T-helper 2 cell treated with Interferon-gamma antibody and Interleukin-4, amounts not matched to agents 5 μg/mL and 100 μg/mL, for 36 hours (primary cell): ENCODE measurements at regions not wholly inside any gene's neighbourhood (a gene's known extent, or its start where the extent isn't known, plus 50 kb on each side); places are given as distances from the start of the nearest gene placed in this dataset.
"Not testable (repeated sequence)": the region's sequence is repeated elsewhere in the genome, so short reads cannot be mapped to it uniquely, and the experiment has no call there.

Experiments
- DNase-seq: peaks from one replicate; pipeline ENCODE4 v3.0.0; 2021; ENCODE audit warnings: low spot score
- H3K27ac Mint-ChIP-seq: one replicate; pipeline ENCODE4 v1.8.0; 2021; ENCODE audit warnings: mild to moderate bottlenecking, mixed read lengths
- H3K27me3 Mint-ChIP-seq: one replicate; pipeline ENCODE4 v1.8.0; 2021; ENCODE audit warnings: low read depth, mixed read lengths
- H3K36me3 Mint-ChIP-seq: one replicate; pipeline ENCODE4 v1.8.0; 2021; ENCODE audit warnings: low read depth, mixed read lengths
- H3K4me1 Mint-ChIP-seq: one replicate; pipeline ENCODE4 v1.8.0; 2021; ENCODE audit warnings: low read depth, mixed read lengths
- H3K4me3 Mint-ChIP-seq: one replicate; pipeline ENCODE4 v1.8.0; 2022; ENCODE audit warnings: mild to moderate bottlenecking, moderate library complexity, mixed read lengths
- H3K9me3 Mint-ChIP-seq: one replicate; pipeline ENCODE4 v1.8.0; 2021; ENCODE audit warnings: mixed read lengths

GRCh38 chr7:113283861-113284260, 165.5 kb upstream of the SMIM30 start:
- Mint-ChIP-seq H3K27me3 (peaks cover 3% of the 10 kb centered on the region), H3K27ac (no peak overlapping the region), H3K4me1 (peaks cover 1% of the 10 kb centered on the region), H3K4me3 (no peak overlapping the region), H3K9me3 (no peaks in the 10 kb centered on the region), H3K36me3 (no peaks in the 10 kb centered on the region)
- DNase-seq = no peak

- peaks cover 3% of the 10 kb centered on the region for H3K27me3 Mint-ChIP-seq
- H3K9me3 Mint-ChIP-seq = no peaks in the 10 kb centered on the region
- H3K27ac Mint-ChIP-seq = no peak overlapping the region
- no peaks in the 10 kb centered on the region for H3K36me3 Mint-ChIP-seq
- peaks cover 1% of the 10 kb centered on the region for H3K4me1 Mint-ChIP-seq
- DNase-seq = no peak
- no peak overlapping the region for H3K4me3 Mint-ChIP-seq
These were observed 164.5 kb upstream of the SMIM30 start for GRCh38 chr7:113282875-113283274.

- no peak for DNase-seq
- no peak overlapping the region for H3K4me3 Mint-ChIP-seq
- no peak overlapping the region for H3K27ac Mint-ChIP-seq
- peaks cover 1% of the 10 kb centered on the region for H3K4me1 Mint-ChIP-seq
- H3K9me3 Mint-ChIP-seq = no peaks in the 10 kb centered on the region
- no peaks in the 10 kb centered on the region for H3K36me3 Mint-ChIP-seq
- H3K27me3 Mint-ChIP-seq = peaks cover 3% of the 10 kb centered on the region
These were observed 162.9 kb upstream of the SMIM30 start for GRCh38 chr7:113281223-113281622.

- no peak for DNase-seq
- H3K9me3 Mint-ChIP-seq = peaks cover 7% of the 10 kb centered on the region
- no peaks in the 10 kb centered on the region for H3K27me3 Mint-ChIP-seq
These were observed 160.9 kb upstream of the SMIM30 start for GRCh38 chr7:113279256-113279655.

GRCh38 chr7:113270790-113271189, 152.4 kb upstream of the SMIM30 start:
- Mint-ChIP-seq H3K9me3 (peaks cover 46% of the 10 kb centered on the region), H3K27ac (no peak overlapping the region), H3K27me3 (no peaks in the 10 kb centered on the region), H3K36me3 (no peaks in the 10 kb centered on the region), H3K4me3 (no peak overlapping the region), H3K4me1 (no peaks in the 10 kb centered on the region)
- no peak for DNase-seq

More at GRCh38 chr7:113279256-113279655, 160.9 kb upstream of the SMIM30 start:
- no peak overlapping the region for H3K27ac Mint-ChIP-seq
- H3K36me3 Mint-ChIP-seq = no peaks in the 10 kb centered on the region
- H3K4me3 Mint-ChIP-seq = no peak overlapping the region
- peaks cover 1% of the 10 kb centered on the region for H3K4me1 Mint-ChIP-seq

GRCh38 chr7:113269592-113269991, 151.2 kb upstream of the SMIM30 start:
- H3K27ac Mint-ChIP-seq, H3K27me3 Mint-ChIP-seq, DNase-seq, H3K4me3 Mint-ChIP-seq, H3K36me3 Mint-ChIP-seq, H3K4me1 Mint-ChIP-seq: not testable (repeated sequence)
- H3K9me3 Mint-ChIP-seq = peaks cover 43% of the 10 kb centered on the region

- H3K9me3 Mint-ChIP-seq = peaks cover 34% of the 10 kb centered on the region
- DNase-seq = no peak
- H3K27ac Mint-ChIP-seq = no peak overlapping the region
- no peaks in the 10 kb centered on the region for H3K36me3 Mint-ChIP-seq
- H3K4me1 Mint-ChIP-seq = no peaks in the 10 kb centered on the region
- no peaks in the 10 kb centered on the region for H3K27me3 Mint-ChIP-seq
- H3K4me3 Mint-ChIP-seq = no peak overlapping the region
These were observed 150.4 kb upstream of the SMIM30 start for GRCh38 chr7:113268757-113269156.

GRCh38 chr7:113267885-113268284, 149.5 kb upstream of the SMIM30 start:
- H3K4me3 Mint-ChIP-seq = no peak overlapping the region
- peaks cover 31% of the 10 kb centered on the region for H3K9me3 Mint-ChIP-seq
- no peaks in the 10 kb centered on the region for H3K36me3 Mint-ChIP-seq
- H3K27ac Mint-ChIP-seq = no peak overlapping the region
- DNase-seq = no peak
- H3K27me3 Mint-ChIP-seq = no peaks in the 10 kb centered on the region
- no peaks in the 10 kb centered on the region for H3K4me1 Mint-ChIP-seq

GRCh38 chr7:113267271-113267670, 148.9 kb upstream of the SMIM30 start:
- Mint-ChIP-seq H3K36me3 (no peaks in the 10 kb centered on the region), H3K27me3 (no peaks in the 10 kb centered on the region), H3K4me1 (no peaks in the 10 kb centered on the region), H3K27ac (no peak overlapping the region), H3K9me3 (peaks cover 26% of the 10 kb centered on the region), H3K4me3 (no peak overlapping the region)
- no peak for DNase-seq

- Mint-ChIP-seq H3K36me3 (no peaks in the 10 kb centered on the region), H3K27ac (no peak overlapping the region), H3K4me1 (no peaks in the 10 kb centered on the region), H3K4me3 (no peak overlapping the region), H3K9me3 (peaks cover 1% of the 10 kb centered on the region), H3K27me3 (no peaks in the 10 kb centered on the region)
- DNase-seq = no peak
These were observed 145.4 kb upstream of the SMIM30 start for GRCh38 chr7:113263749-113264148.

GRCh38 chr7:113263215-113263742, 144.9 kb upstream of the SMIM30 start:
- H3K27ac Mint-ChIP-seq, H3K4me1 Mint-ChIP-seq, DNase-seq, H3K27me3 Mint-ChIP-seq, H3K36me3 Mint-ChIP-seq, H3K4me3 Mint-ChIP-seq, H3K9me3 Mint-ChIP-seq: not testable (repeated sequence)

GRCh38 chr7:113256883-113257531, 138.7 kb upstream of the SMIM30 start:
- no peak for DNase-seq
- Mint-ChIP-seq H3K4me3 (no peak overlapping the region), H3K27me3 (no peaks in the 10 kb centered on the region), H3K4me1 (no peaks in the 10 kb centered on the region), H3K27ac (no peak overlapping the region), H3K9me3 (no peaks in the 10 kb centered on the region), H3K36me3 (no peaks in the 10 kb centered on the region)

- no peaks in the 10 kb centered on the region for H3K27me3 Mint-ChIP-seq
- DNase-seq = no peak
- no peak overlapping the region for H3K4me3 Mint-ChIP-seq
- H3K27ac Mint-ChIP-seq = no peak overlapping the region
- no peaks in the 10 kb centered on the region for H3K9me3 Mint-ChIP-seq
- no peaks in the 10 kb centered on the region for H3K4me1 Mint-ChIP-seq
- H3K36me3 Mint-ChIP-seq = no peaks in the 10 kb centered on the region
These were observed 128.8 kb upstream of the SMIM30 start for GRCh38 chr7:113247198-113247597.

- H3K27me3 Mint-ChIP-seq = no peaks in the 10 kb centered on the region
- H3K4me3 Mint-ChIP-seq = no peak overlapping the region
- H3K9me3 Mint-ChIP-seq = no peaks in the 10 kb centered on the region
- H3K27ac Mint-ChIP-seq = no peak overlapping the region
- no peaks in the 10 kb centered on the region for H3K4me1 Mint-ChIP-seq
- H3K36me3 Mint-ChIP-seq = no peaks in the 10 kb centered on the region
- DNase-seq = no peak
These were observed 128.4 kb upstream of the SMIM30 start for GRCh38 chr7:113246738-113247137.

- Mint-ChIP-seq H3K27ac (no peak overlapping the region), H3K27me3 (no peaks in the 10 kb centered on the region), H3K4me1 (no peaks in the 10 kb centered on the region), H3K9me3 (no peaks in the 10 kb centered on the region), H3K36me3 (no peaks in the 10 kb centered on the region), H3K4me3 (no peak overlapping the region)
- DNase-seq = no peak
These were observed 114.5 kb upstream of the SMIM30 start for GRCh38 chr7:113232885-113233284.
